ENCODE measurements at regions not wholly inside any gene's neighbourhood (a gene's known extent, or its start where the extent isn't known, plus 50 kb on each side); places are given as distances from the start of the nearest gene placed in this dataset.

- Histone ChIP-seq H3K79me2 (ENCODE audit: control insufficient read depth, insufficient read depth, low read length) (no peaks in the 10 kb centered on the region), H3K4me3 (replicated peaks in 1 of 3; ENCODE audit: insufficient read depth in 1 of 3, low read depth in 1 of 3, low read length in 3 of 3) (no peak overlapping the region), H3K9me1 (replicated peaks; ENCODE audit: control insufficient read depth, extremely low read depth, insufficient read depth, low read length) (no peaks in the 10 kb centered on the region), H4K20me1 (replicated peaks; ENCODE audit: control insufficient read depth, extremely low read depth, insufficient read depth, low read length) (no peaks in the 10 kb centered on the region), H3K27me3 (ENCODE audit: control insufficient read depth in 2 of 2, insufficient read depth in 2 of 2, low read length in 2 of 2) (no peaks in the 10 kb centered on the region), H3K4me2 (ENCODE audit: insufficient read depth, low read length) (no peak overlapping the region), H3K4me1 (ENCODE audit: control insufficient read depth, extremely low read depth, insufficient read depth, low read length) (no peaks in the 10 kb centered on the region), H2AFZ (ENCODE audit: low read depth, low read length) (no peak overlapping the region), H3K36me3 (ENCODE audit: control insufficient read depth in 2 of 2, extremely low read depth in 1 of 2, insufficient read depth in 2 of 2, low read length in 2 of 2) (no peaks in the 10 kb centered on the region), H3K9ac (replicated peaks; ENCODE audit: extremely low read depth, insufficient read depth, low read length) (no peak overlapping the region), H3K9me3 (replicated peaks; ENCODE audit: control insufficient read depth, insufficient read depth, low read length) (no peaks in the 10 kb centered on the region), H3K27ac (ENCODE audit: insufficient read depth, low read depth, low read length) (no peak overlapping the region)
- ChIA-PET CTCF (no interaction called here), POLR2A (no interaction called here)
- TF ChIP-seq EZH2 (IDR thresholded peaks at IDR 0.05; ENCODE audit: borderline replicate concordance, low read depth, low read length, severe bottlenecking) (no peak), CTCF (IDR thresholded peaks at IDR 0.05; ENCODE audit: extremely low read depth in 1 of 2, insufficient read depth in 1 of 2, low read depth in 1 of 2, low read length in 2 of 2) (no peak), POLR2A (IDR thresholded peaks at IDR 0.05; ENCODE audit: low read depth, low read length) (no peak), FOS (IDR thresholded peaks at IDR 0.05; ENCODE audit: borderline replicate concordance, insufficient read depth, low read length) (no peak), POLR2AphosphoS5 (IDR thresholded peaks at IDR 0.05; ENCODE audit: insufficient read depth, low read depth, low read length) (no peak)
- TF ChIP-seq, protein P1, sequence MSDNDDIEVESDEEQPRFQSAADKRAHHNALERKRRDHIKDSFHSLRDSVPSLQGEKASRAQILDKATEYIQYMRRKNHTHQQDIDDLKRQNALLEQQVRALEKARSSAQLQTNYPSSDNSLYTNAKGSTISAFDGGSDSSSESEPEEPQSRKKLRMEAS (IDR thresholded peaks at IDR 0.05; ENCODE audit: insufficient read depth, insufficient read length), result no peak
- DNase-seq (ENCODE audit: low read depth, low spot score), result no peak
- BruUV-seq (replicated peaks), result no TSS peak
- dilution Hi-C loops (cut with MboI; ENCODE audit: extremely low pct_ligation_motif_present, low sequenced_read_pairs) (no loop called here), intact Hi-C loops (cut with micrococcal nuclease) (no loop called here)
- FAIRE-seq, result no peak
These were observed 747.2 kb downstream of the OLFM4 start for GRCh38 chr13:53775807-53776206.

DNA sequence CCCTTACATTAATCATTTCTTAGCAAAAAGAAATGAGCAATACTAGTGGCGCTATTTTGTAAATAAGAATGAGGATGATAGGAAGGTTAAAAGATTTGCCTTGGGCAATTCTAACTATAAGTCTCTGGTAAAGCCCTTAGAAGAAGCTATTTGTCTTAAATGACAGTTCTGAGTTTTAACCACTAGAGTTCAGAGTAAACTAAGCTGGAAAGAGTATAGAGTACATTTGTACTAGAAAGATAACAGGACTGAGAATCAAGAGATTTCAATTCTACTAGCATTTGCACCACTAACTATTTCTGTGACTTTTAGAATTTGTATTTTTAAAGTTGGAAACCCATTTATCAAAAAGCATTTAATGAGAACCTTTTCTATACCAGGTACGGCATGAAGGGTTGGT is 750.3 kb downstream of the OLFM4 start:
- H2AFZ ChIP-seq (ENCODE audit: low read depth, low read length), result no peak overlapping the region
- H3K9me3 ChIP-seq (replicated peaks; ENCODE audit: control insufficient read depth, insufficient read depth, low read length), result no peaks in the 10 kb centered on the region
- DNase-seq (ENCODE audit: low read depth, low spot score) (no peak), FAIRE-seq (no peak)
- no peaks in the 10 kb centered on the region for H3K36me3 ChIP-seq (ENCODE audit: control insufficient read depth in 2 of 2, extremely low read depth in 1 of 2, insufficient read depth in 2 of 2, low read length in 2 of 2)
- intact Hi-C loops (cut with micrococcal nuclease) (no loop called here), dilution Hi-C loops (cut with MboI; ENCODE audit: extremely low pct_ligation_motif_present, low sequenced_read_pairs) (no loop called here)
- no peak overlapping the region for H3K4me3 ChIP-seq (replicated peaks in 1 of 3; ENCODE audit: insufficient read depth in 1 of 3, low read depth in 1 of 3, low read length in 3 of 3)
- H4K20me1 ChIP-seq (replicated peaks; ENCODE audit: control insufficient read depth, extremely low read depth, insufficient read depth, low read length), result no peaks in the 10 kb centered on the region
- no peaks in the 10 kb centered on the region for H3K79me2 ChIP-seq (ENCODE audit: control insufficient read depth, insufficient read depth, low read length)
- H3K4me1 ChIP-seq (ENCODE audit: control insufficient read depth, extremely low read depth, insufficient read depth, low read length), result no peaks in the 10 kb centered on the region
- H3K27ac ChIP-seq (ENCODE audit: insufficient read depth, low read depth, low read length), result no peak overlapping the region
- no peak for TF ChIP-seq POLR2AphosphoS5 (IDR thresholded peaks at IDR 0.05; ENCODE audit: insufficient read depth, low read depth, low read length)
- TF ChIP-seq FOS (IDR thresholded peaks at IDR 0.05; ENCODE audit: borderline replicate concordance, insufficient read depth, low read length), result no peak
- TF ChIP-seq EZH2 (IDR thresholded peaks at IDR 0.05; ENCODE audit: borderline replicate concordance, low read depth, low read length, severe bottlenecking), result no peak
- no peaks in the 10 kb centered on the region for H3K27me3 ChIP-seq (ENCODE audit: control insufficient read depth in 2 of 2, insufficient read depth in 2 of 2, low read length in 2 of 2)
- CTCF ChIA-PET, result no interaction called here
- no peaks in the 10 kb centered on the region for H3K9me1 ChIP-seq (replicated peaks; ENCODE audit: control insufficient read depth, extremely low read depth, insufficient read depth, low read length)
- no peak overlapping the region for H3K9ac ChIP-seq (replicated peaks; ENCODE audit: extremely low read depth, insufficient read depth, low read length)
- POLR2A ChIA-PET, result no interaction called here
- H3K4me2 ChIP-seq (ENCODE audit: insufficient read depth, low read length), result no peak overlapping the region
- no TSS peak for BruUV-seq (replicated peaks)
